ENCODE measurements at regions not wholly inside any gene's neighbourhood (a gene's known extent, or its start where the extent isn't known, plus 50 kb on each side); places are given as distances from the start of the nearest gene placed in this dataset.

DNA sequence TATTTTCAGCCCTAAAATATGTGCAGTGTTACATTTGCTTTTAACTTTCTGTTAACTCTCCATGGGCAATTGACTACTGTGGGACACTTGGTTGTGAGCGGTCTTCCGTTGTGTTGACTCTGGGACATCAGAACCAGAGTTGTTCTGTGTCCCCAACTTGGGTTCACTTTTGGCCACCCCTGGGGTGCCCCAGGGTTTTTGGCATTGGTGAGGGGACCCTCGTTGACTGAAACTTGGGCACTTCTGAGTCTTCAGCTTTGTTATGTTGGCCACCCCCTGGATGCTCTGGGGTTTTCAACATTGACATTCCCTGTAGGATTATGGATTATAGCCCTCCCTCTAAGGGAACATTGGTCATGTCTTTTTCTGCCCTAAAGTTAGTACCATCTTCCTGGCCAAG lies 57.1 kb downstream of the OR10H4 start:
- H3K14ac ChIP-seq (ENCODE audit: insufficient read length), result no peak overlapping the region
- no peak overlapping the region for H2BK12ac ChIP-seq (ENCODE audit: low read depth, low read length)
- no peak overlapping the region for H4K91ac ChIP-seq (replicated peaks; ENCODE audit: insufficient read length, low read length)
- no peaks in the 10 kb centered on the region for H4K20me1 ChIP-seq (replicated peaks in 1 of 2; ENCODE audit: control insufficient read depth in 1 of 2, insufficient read depth in 2 of 2, low read length in 2 of 2)
- no peak overlapping the region for H3K4ac ChIP-seq (replicated peaks; ENCODE audit: insufficient read length, low read depth, low read length)
- no peak overlapping the region for H2BK20ac ChIP-seq (ENCODE audit: low read length)
- H2AFZ ChIP-seq (ENCODE audit: low read length), result no peak overlapping the region
- FAIRE-seq (no peak), DNase-seq (ENCODE audit: low read depth in 1 of 2, low spot score in 2 of 2) (no peak)
- H2BK120ac ChIP-seq (replicated peaks; ENCODE audit: low read depth, low read length), result no peak overlapping the region
- no peaks in the 10 kb centered on the region for H3K79me2 ChIP-seq (ENCODE audit: control insufficient read depth in 1 of 2, insufficient read depth in 2 of 2, low read length in 2 of 2)
- no peaks in the 10 kb centered on the region for H3K23me2 ChIP-seq (ENCODE audit: low read depth, low read length)
- H3K18ac ChIP-seq (ENCODE audit: extremely low read depth, low read length), result no peak overlapping the region
- peaks cover 43 to 75% of the 10 kb centered on the region in 2 experiments for H3K9me3 ChIP-seq (ENCODE audit: insufficient read depth in 2 of 2, low read depth in 1 of 2, low read length in 1 of 2)
- no peak overlapping the region for H2BK5ac ChIP-seq (ENCODE audit: low read depth, low read length)
- H3K4me1 ChIP-seq (replicated peaks in 1 of 4; ENCODE audit: control insufficient read depth in 3 of 4, insufficient read depth in 4 of 4, low read length in 3 of 4), result no peaks in the 10 kb centered on the region
- no peak overlapping the region for H3K4me3 ChIP-seq (ENCODE audit: extremely low read depth in 1 of 4, insufficient read depth in 2 of 4, low read depth in 3 of 4, low read length in 4 of 4)
- no peaks in the 10 kb centered on the region for H3K36me3 ChIP-seq (ENCODE audit: control insufficient read depth in 2 of 4, insufficient read depth in 4 of 4, low read length in 3 of 4)
- no peak overlapping the region for H2AK5ac ChIP-seq (ENCODE audit: low read depth, low read length)
- H3K4me2 ChIP-seq (ENCODE audit: insufficient read depth in 1 of 2, low read depth in 2 of 2, low read length in 2 of 2), result no peak overlapping the region
- H3K23ac ChIP-seq (ENCODE audit: insufficient read length), result no peak overlapping the region
- no peak overlapping the region for H3K27ac ChIP-seq (ENCODE audit: low read depth, low read length)
- no peaks in the 10 kb centered on the region for H3K79me1 ChIP-seq (ENCODE audit: low read depth, low read length)
- no peak overlapping the region for H3K9ac ChIP-seq (replicated peaks in 1 of 4; ENCODE audit: extremely low read depth in 1 of 4, low read depth in 3 of 4, low read length in 3 of 4)
- ChIA-PET CTCF (ENCODE audit: partially characterized antibody) (no interaction called here), POLR2A (ENCODE audit: partially characterized antibody) (no interaction called here)
- H3K56ac ChIP-seq (replicated peaks; ENCODE audit: insufficient read length, low read depth, low read length), result no peak overlapping the region
- no peak overlapping the region for H4K8ac ChIP-seq (ENCODE audit: extremely low read depth, insufficient read depth, low read length)
- H3K27me3 ChIP-seq (replicated peaks in 1 of 4; ENCODE audit: control insufficient read depth in 3 of 4, extremely low read depth in 1 of 4, insufficient read depth in 3 of 4, low read length in 3 of 4), result no peaks in the 10 kb centered on the region
- 93% methylated on average over 3 of the region's 3 CpGs; no CpG with 5 or more reads in 1 of the 2 experiments for WGBS, 2 experiments (ENCODE audit: extremely low coverage in 1 of 2, insufficient coverage in 1 of 2, insufficient read length in 1 of 2, insufficient replicate concordance in 2 of 2, low coverage in 1 of 2, low lambda C conversion rate in 2 of 2, missing lambda C conversion rate in 1 of 2)
- no peak overlapping the region for H4K5ac ChIP-seq (ENCODE audit: insufficient read length, low read depth, low read length)
- H2BK15ac ChIP-seq (ENCODE audit: low read length), result no peak overlapping the region
- TF ChIP-seq USF2 (IDR thresholded peaks at IDR 0.05; ENCODE audit: low read length) (no peak), HDAC2 (IDR thresholded peaks at IDR 0.05; ENCODE audit: borderline replicate concordance in 1 of 2, low read depth in 2 of 2, low read length in 2 of 2) (no peak), POLR2A (IDR thresholded peaks at IDR 0.05; ENCODE audit: control extremely low read depth in 1 of 2, low read depth in 2 of 2, low read length in 2 of 2) (no peak), TAF1 (IDR thresholded peaks at IDR 0.05; ENCODE audit: low read depth, low read length) (no peak), PHF8 (conservative IDR thresholded peaks at IDR 0.05; ENCODE audit: low read depth, low read length) (no peak), EP300 (IDR thresholded peaks at IDR 0.05; ENCODE audit: borderline replicate concordance in 1 of 2, low read depth in 2 of 2, low read length in 2 of 2) (no peak), RXRA (IDR thresholded peaks at IDR 0.05; ENCODE audit: insufficient read depth, low read depth, low read length) (no peak), POLR2AphosphoS5 (IDR thresholded peaks at IDR 0.05; ENCODE audit: low read depth, low read length) (no peak), YY1 (IDR thresholded peaks at IDR 0.05; ENCODE audit: low read depth, low read length) (no peak), E2F6 (IDR thresholded peaks at IDR 0.05) (no peak), ASH2L (IDR thresholded peaks at IDR 0.05; ENCODE audit: low read length) (no peak), KDM4A (IDR thresholded peaks at IDR 0.05; ENCODE audit: low read depth, low read length, severe bottlenecking) (no peak)
- TF ChIP-seq, protein P1, sequence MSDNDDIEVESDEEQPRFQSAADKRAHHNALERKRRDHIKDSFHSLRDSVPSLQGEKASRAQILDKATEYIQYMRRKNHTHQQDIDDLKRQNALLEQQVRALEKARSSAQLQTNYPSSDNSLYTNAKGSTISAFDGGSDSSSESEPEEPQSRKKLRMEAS (IDR thresholded peaks at IDR 0.05), result no peak

Measured in H1 (cell line).